Liver (tissue), 8 donors: ENCODE measurements at regions not wholly inside any gene's neighbourhood (a gene's known extent, or its start where the extent isn't known, plus 50 kb on each side); places are given as distances from the start of the nearest gene placed in this dataset.

Source experiments
- DNase-seq: peaks from one replicate; pipeline ENCODE4 v3.0.0-alpha.2; 2017; ENCODE audit warnings: low spot score
- H3K27ac ChIP-seq, 2 donors: one replicate each; pipeline ENCODE4 v1.7.0; 2013; ENCODE audit warnings: inconsistent platforms in 2 of 2, low read length in 2 of 2, control low read depth in 1 of 2, low read depth in 1 of 2, mild to moderate bottlenecking in 1 of 2
- H3K27me3 ChIP-seq, 4 donors: one replicate each; pipeline versions ENCODE4 v1.6.1 to v1.7.0; 2013; ENCODE audit warnings: low read length in 3 of 4, inconsistent platforms in 1 of 4, mild to moderate bottlenecking in 1 of 4, moderate library complexity in 1 of 4; ENCODE audit not compliant: control insufficient read depth in 4 of 4, insufficient read depth in 4 of 4
- H3K36me3 ChIP-seq, 4 donors: one replicate each; pipeline versions ENCODE4 v1.6.1 to v1.7.0; 2013; ENCODE audit warnings: low read length in 3 of 4, mild to moderate bottlenecking in 3 of 4, low read depth in 1 of 4, moderate library complexity in 1 of 4; ENCODE audit not compliant: control insufficient read depth in 4 of 4, insufficient read depth in 3 of 4
- H3K4me1 ChIP-seq, 4 donors: one replicate each; pipeline versions ENCODE4 v1.6.1 to v1.7.0; 2013; ENCODE audit warnings: low read length in 3 of 4, mild to moderate bottlenecking in 3 of 4, moderate library complexity in 1 of 4; ENCODE audit not compliant: control insufficient read depth in 4 of 4, insufficient read depth in 4 of 4
- H3K4me3 ChIP-seq, 3 donors: one replicate each; pipeline versions ENCODE4 v1.6.1 to v1.7.0; 2013; ENCODE audit warnings: low read length in 3 of 3, control low read depth in 1 of 3, low read depth in 1 of 3, mild to moderate bottlenecking in 1 of 3
- H3K9ac ChIP-seq, 2 donors: one replicate each; pipeline ENCODE4 v1.7.0; 2013; ENCODE audit warnings: low read length in 2 of 2, mild to moderate bottlenecking in 2 of 2, moderate library complexity in 2 of 2, control low read depth in 1 of 2, low read depth in 1 of 2
- H3K9me3 ChIP-seq, 4 donors: one replicate each; pipeline versions ENCODE4 v1.6.1 to v1.7.0; 2013; ENCODE audit warnings: low read length in 3 of 4; ENCODE audit not compliant: control insufficient read depth in 4 of 4
- ATF3 ChIP-seq: IDR thresholded peaks from 2 replicates; pipeline ENCODE4 v1.6.1; 2016; ENCODE audit warnings: antibody characterized with exemption
- EGR1 ChIP-seq, 2 donors: IDR thresholded peaks; 2 replicates each; pipeline ENCODE4 v1.6.1; 2016 to 2018; ENCODE audit warnings: antibody characterized with exemption in 2 of 2, low read depth in 2 of 2
- FOXA1 ChIP-seq: IDR thresholded peaks from 2 replicates; pipeline ENCODE4 v1.6.1; 2016; ENCODE audit warnings: antibody characterized with exemption
- FOXA2 ChIP-seq: IDR thresholded peaks from 2 replicates; pipeline ENCODE4 v1.6.1; 2016; ENCODE audit warnings: antibody characterized with exemption
- GABPA ChIP-seq, 2 donors: IDR thresholded peaks in 1 of 2; conservative IDR thresholded peaks in 1 of 2; 2 replicates each; pipeline ENCODE4 v1.6.1; 2016; ENCODE audit warnings: antibody characterized with exemption in 2 of 2, mild to moderate bottlenecking in 1 of 2, moderate library complexity in 1 of 2
- HNF4A ChIP-seq, 2 donors: conservative IDR thresholded peaks; 2 replicates each; pipeline ENCODE4 v1.6.1; 2016; ENCODE audit warnings: antibody characterized with exemption in 2 of 2, mild to moderate bottlenecking in 2 of 2
- HNF4G ChIP-seq: IDR thresholded peaks from 2 replicates; pipeline ENCODE4 v1.6.1; 2016; ENCODE audit warnings: antibody characterized with exemption
- JUND ChIP-seq, 2 donors: IDR thresholded peaks; 2 replicates each; pipeline ENCODE4 v1.6.1; 2016; ENCODE audit warnings: antibody characterized with exemption in 2 of 2
- NR2F2 ChIP-seq: IDR thresholded peaks from 2 replicates; pipeline ENCODE4 v1.6.1; 2016; ENCODE audit warnings: antibody characterized with exemption
- RAD21 ChIP-seq, 2 donors: IDR thresholded peaks; 2 replicates each; pipeline ENCODE4 v1.6.1; 2016; ENCODE audit warnings: antibody characterized with exemption in 2 of 2, mild to moderate bottlenecking in 2 of 2
- RXRA ChIP-seq, 2 donors: IDR thresholded peaks; 2 replicates each; pipeline ENCODE4 v1.6.1; 2017 to 2018; ENCODE audit warnings: antibody characterized with exemption in 2 of 2, mild to moderate bottlenecking in 1 of 2
- SP1 ChIP-seq: IDR thresholded peaks from 2 replicates; pipeline ENCODE4 v1.6.1; 2018; ENCODE audit warnings: antibody characterized with exemption, mild to moderate bottlenecking
- TAF1 ChIP-seq: conservative IDR thresholded peaks from 2 replicates; pipeline ENCODE4 v1.6.1; 2016; ENCODE audit warnings: antibody characterized with exemption, mild to moderate bottlenecking
- ZBTB33 ChIP-seq: IDR thresholded peaks from 2 replicates; pipeline ENCODE4 v1.6.1; 2016; ENCODE audit warnings: antibody characterized with exemption
- WGBS: extraction: QIAGEN DNeasy Blood & Tissue Kit; methylation state at CpG from one replicate; pipeline ENCODE4 v1.1.7; 2013; 5-methylcytosine and 5-hydroxymethylcytosine counted together
- TF ChIP-seq, protein P1 (sequence below): IDR thresholded peaks from 2 replicates; pipeline ENCODE4 v1.6.1; 2016; ENCODE audit warnings: antibody characterized with exemption
- TF ChIP-seq, protein P2 (sequence below): IDR thresholded peaks from 2 replicates; pipeline ENCODE4 v1.6.1; 2016; ENCODE audit warnings: antibody characterized with exemption, mild to moderate bottlenecking
- TF ChIP-seq, protein P3 (sequence below): fragments of 150-350 bp; IDR thresholded peaks from 2 replicates; pipeline ENCODE4 v1.5.1; 2017; ENCODE audit warnings: improper control_type of control experiment, low read depth, low read length; ENCODE audit not compliant: missing input control
- donor health status: healthy.
- donor health status: healthy.
- donor health status: healthy.
- donor health status: healthy.
- donor health status: healthy.

- DNase-seq, result no peak
- Histone ChIP-seq H3K27me3 (no peaks in the 10 kb centered on the region), H3K4me1 (peaks cover 0 to 5% (median 3%) of the 10 kb centered on the region in 4 donors), H3K36me3 (no peaks in the 10 kb centered on the region), H3K9me3 (no peaks in the 10 kb centered on the region), H3K4me3 (no peak overlapping the region), H3K9ac (no peak overlapping the region), H3K27ac (no peak overlapping the region)
- WGBS, result 55% methylated on average over 7 of the region's 7 CpGs
- TF ChIP-seq FOXA1, result no peak
- TF ChIP-seq ZBTB33, result no peak
- no peak for TF ChIP-seq HNF4A (conservative IDR thresholded peaks at IDR 0.05)
- no peak for TF ChIP-seq ATF3
- no peak for TF ChIP-seq TAF1
Measured at GRCh38 chr4:152200511-152201333, 335.2 kb downstream of the FBXW7 start.

DNA sequence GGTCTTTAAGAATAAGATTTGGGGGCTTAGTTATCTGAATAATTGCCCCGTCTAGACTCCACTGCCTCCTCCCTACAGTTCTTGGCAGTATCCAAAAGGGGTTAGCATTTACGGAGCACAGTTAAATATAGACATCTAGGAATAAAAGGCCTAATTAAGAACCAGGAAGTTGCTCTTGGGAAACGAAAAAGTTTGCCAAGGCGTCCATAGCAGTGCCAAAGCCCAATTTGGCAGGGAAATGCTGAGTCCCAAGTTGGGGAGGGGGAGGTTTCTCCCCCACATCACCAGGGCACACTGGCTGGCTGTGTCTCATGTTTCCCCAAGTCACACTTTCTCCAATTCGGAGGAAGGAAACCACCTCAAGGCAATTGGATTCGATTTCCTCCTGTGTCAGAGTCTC is 338.7 kb downstream of the FBXW7 start:
- Histone ChIP-seq H3K27ac (no peak overlapping the region), H3K4me1 (peaks cover 0 to 5% (median 3%) of the 10 kb centered on the region in 4 donors), H3K9me3 (no peaks in the 10 kb centered on the region), H3K4me3 (no peak overlapping the region), H3K36me3 (no peaks in the 10 kb centered on the region), H3K27me3 (no peaks in the 10 kb centered on the region), H3K9ac (no peak overlapping the region)
- TF ChIP-seq RAD21 (IDR thresholded peaks at IDR 0.05) (no peak), RXRA (IDR thresholded peaks at IDR 0.05) (no peak), GABPA (IDR thresholded peaks at IDR 0.05 in 1 of 2, conservative IDR thresholded peaks at IDR 0.05 in 1 of 2) (no peak), HNF4A (conservative IDR thresholded peaks at IDR 0.05) (no peak), TAF1 (no peak), FOXA2 (no peak), NR2F2 (no peak), ZBTB33 (no peak), FOXA1 (no peak), JUND (IDR thresholded peaks at IDR 0.05) (no peak), HNF4G (no peak), ATF3 (no peak), SP1 (no peak), EGR1 (IDR thresholded peaks at IDR 0.05; ENCODE audit: low read depth in 2 of 2) (no peak)
- TF ChIP-seq, protein P1, sequence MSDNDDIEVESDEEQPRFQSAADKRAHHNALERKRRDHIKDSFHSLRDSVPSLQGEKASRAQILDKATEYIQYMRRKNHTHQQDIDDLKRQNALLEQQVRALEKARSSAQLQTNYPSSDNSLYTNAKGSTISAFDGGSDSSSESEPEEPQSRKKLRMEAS, result no peak
- TF ChIP-seq, protein P2, sequence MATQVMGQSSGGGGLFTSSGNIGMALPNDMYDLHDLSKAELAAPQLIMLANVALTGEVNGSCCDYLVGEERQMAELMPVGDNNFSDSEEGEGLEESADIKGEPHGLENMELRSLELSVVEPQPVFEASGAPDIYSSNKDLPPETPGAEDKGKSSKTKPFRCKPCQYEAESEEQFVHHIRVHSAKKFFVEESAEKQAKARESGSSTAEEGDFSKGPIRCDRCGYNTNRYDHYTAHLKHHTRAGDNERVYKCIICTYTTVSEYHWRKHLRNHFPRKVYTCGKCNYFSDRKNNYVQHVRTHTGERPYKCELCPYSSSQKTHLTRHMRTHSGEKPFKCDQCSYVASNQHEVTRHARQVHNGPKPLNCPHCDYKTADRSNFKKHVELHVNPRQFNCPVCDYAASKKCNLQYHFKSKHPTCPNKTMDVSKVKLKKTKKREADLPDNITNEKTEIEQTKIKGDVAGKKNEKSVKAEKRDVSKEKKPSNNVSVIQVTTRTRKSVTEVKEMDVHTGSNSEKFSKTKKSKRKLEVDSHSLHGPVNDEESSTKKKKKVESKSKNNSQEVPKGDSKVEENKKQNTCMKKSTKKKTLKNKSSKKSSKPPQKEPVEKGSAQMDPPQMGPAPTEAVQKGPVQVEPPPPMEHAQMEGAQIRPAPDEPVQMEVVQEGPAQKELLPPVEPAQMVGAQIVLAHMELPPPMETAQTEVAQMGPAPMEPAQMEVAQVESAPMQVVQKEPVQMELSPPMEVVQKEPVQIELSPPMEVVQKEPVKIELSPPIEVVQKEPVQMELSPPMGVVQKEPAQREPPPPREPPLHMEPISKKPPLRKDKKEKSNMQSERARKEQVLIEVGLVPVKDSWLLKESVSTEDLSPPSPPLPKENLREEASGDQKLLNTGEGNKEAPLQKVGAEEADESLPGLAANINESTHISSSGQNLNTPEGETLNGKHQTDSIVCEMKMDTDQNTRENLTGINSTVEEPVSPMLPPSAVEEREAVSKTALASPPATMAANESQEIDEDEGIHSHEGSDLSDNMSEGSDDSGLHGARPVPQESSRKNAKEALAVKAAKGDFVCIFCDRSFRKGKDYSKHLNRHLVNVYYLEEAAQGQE, result no peak
- TF ChIP-seq, protein P3, sequence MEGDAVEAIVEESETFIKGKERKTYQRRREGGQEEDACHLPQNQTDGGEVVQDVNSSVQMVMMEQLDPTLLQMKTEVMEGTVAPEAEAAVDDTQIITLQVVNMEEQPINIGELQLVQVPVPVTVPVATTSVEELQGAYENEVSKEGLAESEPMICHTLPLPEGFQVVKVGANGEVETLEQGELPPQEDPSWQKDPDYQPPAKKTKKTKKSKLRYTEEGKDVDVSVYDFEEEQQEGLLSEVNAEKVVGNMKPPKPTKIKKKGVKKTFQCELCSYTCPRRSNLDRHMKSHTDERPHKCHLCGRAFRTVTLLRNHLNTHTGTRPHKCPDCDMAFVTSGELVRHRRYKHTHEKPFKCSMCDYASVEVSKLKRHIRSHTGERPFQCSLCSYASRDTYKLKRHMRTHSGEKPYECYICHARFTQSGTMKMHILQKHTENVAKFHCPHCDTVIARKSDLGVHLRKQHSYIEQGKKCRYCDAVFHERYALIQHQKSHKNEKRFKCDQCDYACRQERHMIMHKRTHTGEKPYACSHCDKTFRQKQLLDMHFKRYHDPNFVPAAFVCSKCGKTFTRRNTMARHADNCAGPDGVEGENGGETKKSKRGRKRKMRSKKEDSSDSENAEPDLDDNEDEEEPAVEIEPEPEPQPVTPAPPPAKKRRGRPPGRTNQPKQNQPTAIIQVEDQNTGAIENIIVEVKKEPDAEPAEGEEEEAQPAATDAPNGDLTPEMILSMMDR, result no peak
- no peak for DNase-seq
- 74% methylated on average over 6 of the region's 6 CpGs for WGBS
